HG03045 (cell line): ENCODE measurements at regions not wholly inside any gene's neighbourhood (a gene's known extent, or its start where the extent isn't known, plus 50 kb on each side); places are given as distances from the start of the nearest gene placed in this dataset.

ENCODE experiments used
- ATAC-seq: cut with Tn5 transposase; IDR thresholded peaks from one replicate; pipeline ENCODE4 v1.9.1; 2021; ENCODE audit warnings: mild to moderate bottlenecking, moderate library complexity; ENCODE audit not compliant: unreplicated experiment

GRCh38 chr9:82923092-82923911, 139.6 kb downstream of the RASEF start:
- ATAC-seq, result no peak

DNA sequence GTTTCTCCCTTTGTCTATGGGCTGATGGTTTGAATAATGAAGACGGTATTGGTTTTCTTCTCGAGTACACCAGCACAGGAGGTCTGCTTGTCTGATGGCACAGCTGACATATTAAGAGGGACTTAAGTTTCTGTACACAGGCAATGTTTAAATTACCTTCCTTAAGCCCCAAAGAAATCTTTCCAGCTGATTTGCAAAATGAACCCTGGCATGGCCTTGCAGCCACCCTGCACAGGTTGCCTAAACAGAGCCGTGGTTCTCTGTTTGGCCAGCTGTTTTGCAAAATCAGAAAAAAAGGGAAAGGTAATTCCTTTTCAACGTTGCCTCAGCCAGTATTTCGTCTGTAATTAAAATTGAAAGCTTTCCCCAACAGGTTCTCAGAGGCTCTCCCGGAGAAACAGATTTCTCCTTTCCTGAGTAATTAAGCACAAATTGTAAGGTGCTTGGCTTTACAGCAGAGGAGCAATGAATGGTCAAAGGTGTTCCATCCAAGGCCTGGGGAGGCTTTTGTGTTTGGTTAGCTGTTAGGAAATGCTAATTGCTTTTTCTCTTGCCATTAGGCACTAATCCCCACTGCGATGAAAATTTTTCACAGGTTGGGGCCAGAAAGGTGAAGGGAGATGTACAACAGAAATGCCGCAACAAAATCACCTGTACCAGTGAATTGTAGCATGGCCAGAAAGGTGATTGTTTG, 138.9 kb downstream of the RASEF start:
- no peak for ATAC-seq
